Astrocyte (in vitro differentiated cells and primary cell): ENCODE measurements at regions not wholly inside any gene's neighbourhood (a gene's known extent, or its start where the extent isn't known, plus 50 kb on each side); places are given as distances from the start of the nearest gene placed in this dataset.

Experiments
- CTCF ChIP-seq: IDR thresholded peaks from 2 replicates; pipeline ENCODE4 v1.5.1; 2011; ENCODE audit warnings: low read depth, mild to moderate bottlenecking, inconsistent platforms, low read length, moderate library complexity; ENCODE audit not compliant: insufficient read depth
- EZH2 ChIP-seq: IDR thresholded peaks from 2 replicates; pipeline ENCODE4 v1.6.1; 2012; ENCODE audit warnings: mild to moderate bottlenecking, low read length, inconsistent platforms; ENCODE audit not compliant: insufficient read depth

DNA sequence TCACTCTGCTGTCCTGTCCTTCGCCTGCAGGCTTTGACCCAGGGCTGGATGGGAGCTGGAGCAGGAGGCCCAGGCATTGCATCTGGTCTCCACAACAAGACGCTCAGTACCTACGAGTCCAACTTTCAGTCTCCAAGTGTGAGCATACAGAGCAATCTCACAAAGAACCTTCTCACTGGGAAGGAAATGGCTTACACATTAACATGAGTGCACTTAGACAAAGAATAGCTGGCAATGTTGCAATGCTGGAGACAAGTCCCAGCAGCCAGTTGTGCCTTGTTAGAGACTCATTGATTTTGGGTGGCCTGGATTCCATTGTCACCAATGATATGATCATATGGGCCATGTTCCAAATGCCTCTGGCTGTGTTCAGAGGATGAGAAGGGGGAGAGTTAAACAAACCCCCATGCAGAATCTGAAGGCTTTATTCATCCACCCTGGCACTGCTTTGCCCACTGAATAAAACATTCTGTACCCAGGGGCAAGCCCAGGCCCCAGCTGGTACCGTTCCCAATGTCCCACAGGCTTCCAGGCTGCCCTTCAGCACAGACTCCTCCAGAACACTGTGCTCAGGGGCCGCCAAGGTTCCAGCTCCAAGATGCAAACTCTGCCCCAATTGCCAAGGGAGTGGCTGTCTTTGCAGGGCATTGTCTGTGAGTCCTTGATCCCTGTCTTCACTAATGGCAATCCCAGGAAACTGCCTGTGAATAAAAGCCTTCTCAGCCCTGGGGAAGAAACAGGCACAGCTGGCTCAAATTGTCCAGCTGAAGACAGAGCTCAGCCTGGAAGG is 185.5 kb downstream of the HSD17B3 start:
- TF ChIP-seq CTCF (no peak), EZH2 (no peak)
